Erythroblast (primary cell): ENCODE measurements at regions not wholly inside any gene's neighbourhood (a gene's known extent, or its start where the extent isn't known, plus 50 kb on each side); places are given as distances from the start of the nearest gene placed in this dataset.

Experiments used
- GATA1 ChIP-seq: IDR thresholded peaks from 2 replicates; pipeline ENCODE4 v1.6.1; 2011; ENCODE audit warnings: low read depth, mild to moderate bottlenecking, control low read depth, low read length, moderate library complexity
- POLR2A ChIP-seq: IDR thresholded peaks from 2 replicates; pipeline ENCODE4 v1.6.1; 2011; ENCODE audit warnings: mild to moderate bottlenecking, low read length

DNA sequence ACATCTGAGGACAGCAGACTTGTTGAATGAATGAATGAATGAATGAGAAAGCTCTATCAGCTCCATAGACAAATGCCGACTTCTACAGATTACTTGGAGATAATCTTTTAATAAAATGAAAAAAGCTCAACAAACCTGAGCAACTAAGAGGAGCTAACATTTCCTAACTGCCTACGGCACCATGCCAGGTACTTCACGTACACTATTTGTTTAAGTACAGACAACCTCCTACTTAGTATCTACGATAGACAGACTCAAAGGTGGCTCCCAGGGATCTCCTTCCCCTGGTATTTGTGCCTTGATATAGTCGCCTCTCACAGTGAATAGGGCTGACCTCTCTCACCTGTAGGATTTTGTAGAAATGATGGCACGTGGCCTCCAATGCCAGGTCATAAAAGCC lies 412.2 kb upstream of the FAT1 start:
- no peak for TF ChIP-seq POLR2A
- TF ChIP-seq GATA1 = no peak
